Bronchial epithelial cell (primary cell): ENCODE measurements at regions not wholly inside any gene's neighbourhood (a gene's known extent, or its start where the extent isn't known, plus 50 kb on each side); places are given as distances from the start of the nearest gene placed in this dataset.

Source experiments
- DNase-seq: peaks from one replicate; pipeline ENCODE4 v3.0.0-alpha.2; 2010; ENCODE audit warnings: low read depth
- FAIRE-seq: peaks from 2 replicates; lab custom pipeline; 2011; peaks lifted over from hg19 to GRCh38; lab: Jason Lieb, UNC
- H3K27me3 ChIP-seq: 2 replicates; pipeline ENCODE4 v1.5.1; 2011; ENCODE audit warnings: low read length; ENCODE audit not compliant: control insufficient read depth, insufficient read depth
- H3K36me3 ChIP-seq: 2 replicates; pipeline ENCODE4 v1.5.1; 2011; ENCODE audit warnings: low read length; ENCODE audit not compliant: control insufficient read depth, insufficient read depth
- H3K4me3 ChIP-seq: 2 replicates; pipeline ENCODE4 v1.5.1; 2011; ENCODE audit warnings: mild to moderate bottlenecking, low read depth, low read length, control low read depth
- TF ChIP-seq, protein P1 (sequence below): IDR thresholded peaks from 2 replicates; pipeline ENCODE4 v1.5.1; 2011; ENCODE audit warnings: mild to moderate bottlenecking, moderate library complexity, low read length, control low read depth, inconsistent platforms; ENCODE audit not compliant: insufficient read depth, severe bottlenecking

DNA sequence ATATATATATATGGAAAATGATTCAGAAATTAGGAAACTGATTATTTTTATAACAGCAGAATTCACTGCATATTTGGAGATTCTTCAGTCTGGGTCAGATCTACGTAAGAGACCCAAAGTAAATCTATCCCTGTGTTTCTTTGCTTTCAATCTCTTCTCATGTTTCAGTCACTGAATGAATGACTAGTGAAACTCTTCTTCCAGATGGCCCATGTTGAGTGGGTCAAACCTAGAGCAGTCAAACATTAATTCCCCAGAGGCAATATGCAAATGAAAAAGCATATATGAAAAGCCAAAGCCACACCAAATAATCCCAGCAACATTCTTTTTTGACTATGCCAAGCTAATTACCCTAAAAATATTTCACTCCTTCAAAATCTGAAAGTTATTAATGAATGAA is 317.3 kb downstream of the RBM43 start:
- DNase-seq = no peak

DNA sequence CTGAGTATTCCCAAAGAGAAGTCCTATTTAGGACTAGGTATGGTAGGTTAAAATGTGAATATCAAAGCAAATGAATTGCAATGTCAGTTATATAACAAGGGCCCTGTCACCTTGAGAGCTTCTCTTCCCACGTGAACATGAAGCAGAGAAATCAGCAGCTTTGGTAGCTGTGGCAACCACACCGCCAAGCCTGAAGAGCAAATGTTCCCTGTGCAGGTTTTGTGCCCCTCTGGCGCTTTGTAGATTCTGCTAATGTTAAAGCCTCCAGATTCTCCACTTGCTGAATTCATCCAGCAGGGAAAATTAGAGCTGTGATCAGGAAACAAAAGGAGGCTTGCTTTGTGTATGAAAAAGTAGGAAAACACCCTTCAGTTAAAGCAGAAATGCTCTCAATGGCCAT is 322.6 kb downstream of the RBM43 start:
- no peak for DNase-seq
- Histone ChIP-seq H3K36me3 (no peaks in the 10 kb centered on the region), H3K27me3 (no peaks in the 10 kb centered on the region), H3K4me3 (no peak overlapping the region)
- TF ChIP-seq, protein P1, sequence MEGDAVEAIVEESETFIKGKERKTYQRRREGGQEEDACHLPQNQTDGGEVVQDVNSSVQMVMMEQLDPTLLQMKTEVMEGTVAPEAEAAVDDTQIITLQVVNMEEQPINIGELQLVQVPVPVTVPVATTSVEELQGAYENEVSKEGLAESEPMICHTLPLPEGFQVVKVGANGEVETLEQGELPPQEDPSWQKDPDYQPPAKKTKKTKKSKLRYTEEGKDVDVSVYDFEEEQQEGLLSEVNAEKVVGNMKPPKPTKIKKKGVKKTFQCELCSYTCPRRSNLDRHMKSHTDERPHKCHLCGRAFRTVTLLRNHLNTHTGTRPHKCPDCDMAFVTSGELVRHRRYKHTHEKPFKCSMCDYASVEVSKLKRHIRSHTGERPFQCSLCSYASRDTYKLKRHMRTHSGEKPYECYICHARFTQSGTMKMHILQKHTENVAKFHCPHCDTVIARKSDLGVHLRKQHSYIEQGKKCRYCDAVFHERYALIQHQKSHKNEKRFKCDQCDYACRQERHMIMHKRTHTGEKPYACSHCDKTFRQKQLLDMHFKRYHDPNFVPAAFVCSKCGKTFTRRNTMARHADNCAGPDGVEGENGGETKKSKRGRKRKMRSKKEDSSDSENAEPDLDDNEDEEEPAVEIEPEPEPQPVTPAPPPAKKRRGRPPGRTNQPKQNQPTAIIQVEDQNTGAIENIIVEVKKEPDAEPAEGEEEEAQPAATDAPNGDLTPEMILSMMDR = no peak
- no peak for FAIRE-seq

More for the DNA sequence above, 317.3 kb downstream of the RBM43 start:
- TF ChIP-seq, protein P1 = no peak
- Histone ChIP-seq H3K4me3 (no peak overlapping the region), H3K36me3 (no peaks in the 10 kb centered on the region), H3K27me3 (no peaks in the 10 kb centered on the region)
- no peak for FAIRE-seq

DNA sequence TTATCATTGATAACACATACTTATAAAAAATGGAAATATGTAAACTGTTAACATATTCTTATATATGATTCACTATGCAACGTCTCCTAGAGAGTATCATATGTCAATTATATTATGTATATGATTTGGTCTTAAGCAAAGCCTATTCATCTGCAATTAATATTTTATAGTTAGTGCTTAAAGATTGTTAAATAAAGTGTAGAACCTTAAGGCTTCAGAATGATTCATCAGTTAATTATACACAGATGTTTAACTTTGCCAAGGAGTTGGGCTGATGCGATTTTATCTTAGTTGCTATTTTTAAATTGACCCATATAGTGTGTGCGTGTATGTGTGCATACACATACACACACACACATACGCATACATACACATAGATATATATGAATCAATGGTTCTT is 323.1 kb downstream of the RBM43 start:
- H3K4me3 ChIP-seq = no peak overlapping the region
- TF ChIP-seq, protein P1 = no peak
- H3K36me3 ChIP-seq = no peaks in the 10 kb centered on the region
- DNase-seq = no peak
- no peak for FAIRE-seq
- H3K27me3 ChIP-seq = no peaks in the 10 kb centered on the region

DNA sequence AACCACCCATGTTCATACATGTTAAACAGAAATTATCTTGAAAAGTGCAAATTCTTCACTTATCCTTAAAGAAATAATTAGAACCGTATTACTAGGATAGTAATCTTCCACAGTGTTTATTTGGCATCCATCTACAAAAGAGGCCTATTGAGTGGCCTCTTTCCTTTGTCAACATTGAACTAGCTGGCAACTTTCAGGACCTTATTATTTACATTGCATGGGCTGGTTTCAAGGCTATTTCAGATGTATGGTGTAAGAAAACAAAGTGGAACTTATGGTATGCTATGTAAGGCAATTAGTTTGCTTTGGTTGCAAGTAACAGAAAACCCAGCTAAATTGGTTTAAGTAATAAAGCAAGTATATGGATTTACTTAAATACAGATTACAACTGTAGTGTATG is 324.6 kb downstream of the RBM43 start:
- DNase-seq = no peak
- Histone ChIP-seq H3K4me3 (no peak overlapping the region), H3K36me3 (no peaks in the 10 kb centered on the region), H3K27me3 (no peaks in the 10 kb centered on the region)
- TF ChIP-seq, protein P1 = no peak
- FAIRE-seq = no peak

DNA sequence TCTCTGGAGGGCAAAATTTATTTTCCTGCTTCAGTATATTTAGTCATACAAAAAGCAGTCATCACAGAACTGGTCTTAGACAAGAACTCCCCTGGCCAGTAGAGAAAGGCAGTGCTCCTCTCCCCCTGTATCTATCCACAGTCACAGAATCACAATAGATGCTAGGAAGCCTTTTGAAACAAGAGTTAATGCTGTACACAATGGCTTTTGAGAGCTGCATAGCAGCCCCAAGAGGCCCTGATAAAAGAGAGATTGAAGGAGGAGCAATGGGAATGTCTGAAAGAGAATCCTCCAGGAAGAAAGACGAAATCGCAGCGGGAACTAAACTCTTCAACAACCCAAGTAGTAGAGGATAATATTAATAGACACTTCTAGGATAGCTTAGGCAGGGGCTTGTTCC is 330.2 kb downstream of the RBM43 start:
- no peaks in the 10 kb centered on the region for H3K27me3 ChIP-seq
- TF ChIP-seq, protein P1 = no peak
- FAIRE-seq = no peak
- no peaks in the 10 kb centered on the region for H3K36me3 ChIP-seq
- no peak for DNase-seq
- H3K4me3 ChIP-seq = no peak overlapping the region

DNA sequence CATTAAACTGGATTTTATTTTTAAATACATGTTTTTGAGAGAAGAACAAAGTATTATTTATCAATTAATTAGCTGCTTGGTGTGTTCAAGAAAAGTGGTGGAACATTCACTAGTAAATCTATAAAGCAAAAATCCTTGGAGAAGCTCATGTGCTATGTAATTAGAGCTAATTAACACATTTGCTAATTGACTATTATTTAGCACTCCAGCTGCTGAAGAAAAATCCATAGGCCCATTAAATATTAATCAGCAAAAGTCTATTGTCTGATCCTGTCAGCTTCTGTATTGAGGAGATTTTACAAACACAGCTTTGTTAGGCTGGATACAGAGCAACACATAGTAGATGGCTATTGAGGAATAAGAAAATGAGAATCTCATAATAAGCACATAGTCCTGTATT is 336.1 kb downstream of the RBM43 start:
- Histone ChIP-seq H3K36me3 (no peaks in the 10 kb centered on the region), H3K27me3 (no peaks in the 10 kb centered on the region), H3K4me3 (no peak overlapping the region)
- TF ChIP-seq, protein P1 = no peak
- no peak for DNase-seq
- no peak for FAIRE-seq
